HG02981 (cell line): ENCODE measurements at regions not wholly inside any gene's neighbourhood (a gene's known extent, or its start where the extent isn't known, plus 50 kb on each side); places are given as distances from the start of the nearest gene placed in this dataset.

Experiments used
- ATAC-seq: cut with Tn5 transposase; IDR thresholded peaks from one replicate; pipeline ENCODE4 v1.9.1; 2021; ENCODE audit warnings: mild to moderate bottlenecking, moderate library complexity; ENCODE audit not compliant: unreplicated experiment

DNA sequence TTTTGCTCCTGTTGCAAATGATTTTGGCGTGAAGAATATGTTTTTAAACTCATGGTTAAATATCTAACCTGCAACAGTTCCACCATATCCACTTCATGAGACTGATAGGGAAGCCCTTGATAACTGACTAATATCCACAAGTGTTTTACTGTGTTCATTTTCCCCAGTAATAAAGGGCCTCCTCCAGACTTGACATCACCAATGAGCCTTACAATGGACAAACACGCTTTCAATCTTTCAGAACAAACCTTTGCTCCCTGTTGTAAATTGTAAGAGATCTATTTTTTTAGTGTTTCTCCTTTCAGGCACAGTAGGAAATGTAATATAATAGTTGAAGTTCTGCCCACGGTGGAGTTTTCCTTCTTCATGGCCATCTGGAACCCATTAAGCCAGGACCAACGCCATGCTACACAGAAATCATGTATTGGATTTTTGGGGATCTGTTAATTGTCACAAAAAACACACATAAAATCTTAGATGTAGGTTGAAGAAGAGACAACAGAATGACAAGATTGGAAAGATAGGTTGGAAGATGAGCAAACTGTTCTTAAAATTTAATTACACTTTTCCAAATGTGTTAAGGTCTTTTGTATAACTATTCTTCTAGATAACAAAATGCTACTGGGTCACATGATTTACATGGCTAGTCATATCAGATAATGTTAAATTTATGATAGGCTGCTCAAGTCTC lies 1030.1 kb downstream of the FSTL5 start:
- ATAC-seq: no peak

- peak; percentile 95 for ATAC-seq
These were observed 1030.9 kb downstream of the FSTL5 start for GRCh38 chr4:161132715-161133425.

GRCh38 chr4:161121451-161121850 lies 1042.3 kb downstream of the FSTL5 start:
- no peak for ATAC-seq

GRCh38 chr4:161101881-161102280 lies 1061.9 kb downstream of the FSTL5 start:
- ATAC-seq: no peak

DNA sequence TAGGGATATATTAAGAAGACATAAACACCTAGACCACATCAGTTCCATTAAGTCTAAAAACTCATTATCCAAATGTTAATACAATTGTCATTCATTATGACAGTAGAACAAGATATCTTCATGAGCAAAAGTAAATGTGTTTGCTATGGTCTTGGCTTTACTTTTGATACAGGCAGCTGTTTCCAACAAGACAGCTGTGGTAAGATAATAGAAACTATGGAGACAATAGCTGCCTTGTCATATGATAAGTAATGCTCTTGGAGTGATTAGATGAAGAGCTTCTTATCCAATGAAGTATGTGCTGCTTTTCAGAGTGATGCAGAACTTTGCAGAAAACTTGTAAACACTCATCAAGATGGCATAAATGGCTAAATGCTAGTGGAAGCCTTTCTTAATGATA lies 1066.0 kb downstream of the FSTL5 start:
- no peak for ATAC-seq

GRCh38 chr4:161061046-161061445 lies 1102.8 kb downstream of the FSTL5 start:
- ATAC-seq: no peak
